ENCODE measurements at regions not wholly inside any gene's neighbourhood (a gene's known extent, or its start where the extent isn't known, plus 50 kb on each side); places are given as distances from the start of the nearest gene placed in this dataset.
"Not testable (repeated sequence)": the region's sequence is repeated elsewhere in the genome, so short reads cannot be mapped to it uniquely, and the experiment has no call there.

- no peak for TF ChIP-seq CTCF (conservative IDR thresholded peaks at IDR 0.05; ENCODE audit: low read depth, low read length)
- no peak for DNase-seq (ENCODE audit: low read depth)
- H3K4me3 ChIP-seq (ENCODE audit: low read depth, low read length): no peak overlapping the region
These were observed 121.6 kb upstream of the GRM7 start for GRCh38 chr3:6739288-6739687.

GRCh38 chr3:6743067-6743720, 117.7 kb upstream of the GRM7 start:
- DNase-seq (ENCODE audit: low read depth): no peak
- no peak overlapping the region for H3K4me3 ChIP-seq (ENCODE audit: low read depth, low read length)
- no peak for TF ChIP-seq CTCF (conservative IDR thresholded peaks at IDR 0.05; ENCODE audit: low read depth, low read length)

- no peak for DNase-seq (ENCODE audit: low read depth)
- no peak for TF ChIP-seq CTCF (conservative IDR thresholded peaks at IDR 0.05; ENCODE audit: low read depth, low read length)
- H3K4me3 ChIP-seq (ENCODE audit: low read depth, low read length): no peak overlapping the region
These were observed 114.5 kb upstream of the GRM7 start for GRCh38 chr3:6746443-6746842.

GRCh38 chr3:6747017-6747416, 113.9 kb upstream of the GRM7 start:
- no peak overlapping the region for H3K4me3 ChIP-seq (ENCODE audit: low read depth, low read length)
- no peak for DNase-seq (ENCODE audit: low read depth)
- TF ChIP-seq CTCF (conservative IDR thresholded peaks at IDR 0.05; ENCODE audit: low read depth, low read length): no peak

GRCh38 chr3:6750782-6751181, 110.1 kb upstream of the GRM7 start:
- TF ChIP-seq CTCF (conservative IDR thresholded peaks at IDR 0.05; ENCODE audit: low read depth, low read length): no peak

GRCh38 chr3:6753536-6753935, 107.4 kb upstream of the GRM7 start:
- DNase-seq (ENCODE audit: low read depth): no peak
- H3K4me3 ChIP-seq (ENCODE audit: low read depth, low read length): no peak overlapping the region
- no peak for TF ChIP-seq CTCF (conservative IDR thresholded peaks at IDR 0.05; ENCODE audit: low read depth, low read length)

More at GRCh38 chr3:6750782-6751181, 110.1 kb upstream of the GRM7 start:
- DNase-seq (ENCODE audit: low read depth): no peak
- H3K4me3 ChIP-seq (ENCODE audit: low read depth, low read length): no peak overlapping the region

- H3K4me3 ChIP-seq (ENCODE audit: low read depth, low read length); DNase-seq (ENCODE audit: low read depth): not testable (repeated sequence)
These were observed 91.2 kb upstream of the GRM7 start for GRCh38 chr3:6769532-6770396.
